H1 (cell line): ENCODE measurements at regions not wholly inside any gene's neighbourhood (a gene's known extent, or its start where the extent isn't known, plus 50 kb on each side); places are given as distances from the start of the nearest gene placed in this dataset.

Source experiments
- CTCF ChIA-PET: fragments of 300-600 bp; sonication (Branson Sonifier 250); formaldehyde crosslinking; loops from one replicate; lab custom pipeline; 2021; ENCODE audit not compliant: partially characterized antibody; lab: Charles Lee
- POLR2A ChIA-PET: fragments of 300-600 bp; sonication (Branson Sonifier 250); formaldehyde crosslinking; loops from one replicate; lab custom pipeline; 2021; ENCODE audit warnings: inconsistent platforms; ENCODE audit not compliant: partially characterized antibody; lab: Charles Lee
- DNase-seq, 2 experiments: peaks; one replicate each; pipeline versions ENCODE4 v3.0.0 to v3.0.0-alpha.2; 2010 to 2022; ENCODE audit warnings: low spot score in 2 of 2, low read depth in 1 of 2, mixed read lengths in 1 of 2
- FAIRE-seq: peaks from 2 replicates; lab custom pipeline; 2011; peaks lifted over from hg19 to GRCh38; lab: Jason Lieb, UNC
- H2AFZ ChIP-seq: 2 replicates; pipeline ENCODE4 v1.8.1; 2012; ENCODE audit warnings: low read length, inconsistent platforms
- H2AK5ac ChIP-seq: 2 replicates; pipeline ENCODE4 v1.6.1; 2013; ENCODE audit warnings: low read depth, low read length
- H2BK120ac ChIP-seq: replicated peaks from 2 replicates; pipeline ENCODE3; 2013; ENCODE audit warnings: low read depth, low read length, inconsistent platforms
- H2BK12ac ChIP-seq: 2 replicates; pipeline ENCODE4 v1.6.1; 2013; ENCODE audit warnings: low read depth, low read length
- H2BK15ac ChIP-seq: 2 replicates; pipeline ENCODE4 v1.6.1; 2013; ENCODE audit warnings: low read length
- H2BK20ac ChIP-seq: 2 replicates; pipeline ENCODE4 v1.6.1; 2013; ENCODE audit warnings: low read length
- H2BK5ac ChIP-seq: 2 replicates; pipeline ENCODE4 v1.6.1; 2013; ENCODE audit warnings: low read depth, low read length
- H3K14ac ChIP-seq: 2 replicates; pipeline ENCODE4 v1.6.1; 2013; ENCODE audit warnings: inconsistent platforms; ENCODE audit not compliant: insufficient read length
- H3K18ac ChIP-seq: 2 replicates; pipeline ENCODE4 v1.6.1; 2013; ENCODE audit warnings: low read length; ENCODE audit errors: extremely low read depth
- H3K23ac ChIP-seq: 2 replicates; pipeline ENCODE4 v1.6.1; 2013; ENCODE audit warnings: inconsistent platforms; ENCODE audit not compliant: insufficient read length
- H3K23me2 ChIP-seq: 2 replicates; pipeline ENCODE4 v1.6.1; 2013; ENCODE audit warnings: low read depth, low read length
- H3K27ac ChIP-seq: 2 replicates; pipeline ENCODE4 v1.6.1; 2011; ENCODE audit warnings: low read depth, low read length, inconsistent platforms
- H3K27me3 ChIP-seq, 4 experiments: replicated peaks in 1 of 4; 1 replicate in 1 of 4; 2 replicates in 3 of 4; pipeline versions ENCODE4 v1.6.1 to v1.8.1; 2011 to 2013; ENCODE audit warnings: low read length in 3 of 4, mild to moderate bottlenecking in 3 of 4, inconsistent platforms in 2 of 4, mixed read lengths in 2 of 4, moderate library complexity in 1 of 4; ENCODE audit not compliant: control insufficient read depth in 3 of 4, insufficient read depth in 3 of 4; ENCODE audit errors: extremely low read depth in 1 of 4
- H3K36me3 ChIP-seq, 4 experiments: 2 replicates each; pipeline versions ENCODE4 v1.6.1 to v1.8.1; 2011 to 2013; ENCODE audit warnings: mild to moderate bottlenecking in 4 of 4, low read length in 3 of 4, moderate library complexity in 2 of 4, control low read depth in 1 of 4, inconsistent platforms in 1 of 4; ENCODE audit not compliant: insufficient read depth in 4 of 4, control insufficient read depth in 2 of 4
- H3K4ac ChIP-seq: replicated peaks from 2 replicates; pipeline ENCODE3; 2013; ENCODE audit warnings: low read length, low read depth, mixed read lengths, inconsistent platforms; ENCODE audit not compliant: insufficient read length
- H3K4me1 ChIP-seq, 4 experiments: replicated peaks in 1 of 4; 1 replicate in 1 of 4; 2 replicates in 3 of 4; pipeline versions ENCODE4 v1.6.1 to v1.8.1; 2011 to 2013; ENCODE audit warnings: low read length in 3 of 4, inconsistent platforms in 2 of 4, mixed read lengths in 1 of 4; ENCODE audit not compliant: insufficient read depth in 4 of 4, control insufficient read depth in 3 of 4
- H3K4me2 ChIP-seq, 2 experiments: 2 replicates each; pipeline versions ENCODE4 v1.6.1 to v1.8.1; 2011 to 2013; ENCODE audit warnings: low read depth in 2 of 2, low read length in 2 of 2, control low read depth in 1 of 2, inconsistent platforms in 1 of 2, mild to moderate bottlenecking in 1 of 2; ENCODE audit not compliant: insufficient read depth in 1 of 2
- H3K4me3 ChIP-seq, 4 experiments: fragments of 200-600, 300-600 bp in 1 of 4; sonication (generic), shearing (Covaris generic), sonication (Bioruptor Twin) in 1 of 4; 2 replicates each; pipeline versions ENCODE4 v1.5.1 to v1.8.1; 2011 to 2016; ENCODE audit warnings: low read length in 4 of 4, low read depth in 3 of 4, control low read depth in 2 of 4, inconsistent platforms in 2 of 4, mild to moderate bottlenecking in 2 of 4, mixed read lengths in 1 of 4, moderate library complexity in 1 of 4; ENCODE audit not compliant: insufficient read depth in 2 of 4; ENCODE audit errors: extremely low read depth in 1 of 4
- H3K56ac ChIP-seq: replicated peaks from 2 replicates; pipeline ENCODE3; 2013; ENCODE audit warnings: low read depth, mild to moderate bottlenecking, mixed read lengths, low read length, inconsistent platforms; ENCODE audit not compliant: insufficient read length
- H3K79me1 ChIP-seq: 2 replicates; pipeline ENCODE4 v1.6.1; 2013; ENCODE audit warnings: low read depth, low read length, control low read depth
- H3K79me2 ChIP-seq, 2 experiments: 2 replicates each; pipeline versions ENCODE4 v1.6.1 to v1.8.1; 2012 to 2013; ENCODE audit warnings: low read length in 2 of 2, mild to moderate bottlenecking in 2 of 2, inconsistent platforms in 1 of 2; ENCODE audit not compliant: insufficient read depth in 2 of 2, control insufficient read depth in 1 of 2
- H3K9ac ChIP-seq, 4 experiments: replicated peaks in 1 of 4; 1 replicate in 1 of 4; 2 replicates in 3 of 4; pipeline versions ENCODE4 v1.6.1 to v1.8.1; 2011 to 2013; ENCODE audit warnings: low read depth in 3 of 4, low read length in 3 of 4, control low read depth in 2 of 4, mild to moderate bottlenecking in 2 of 4, moderate library complexity in 2 of 4, inconsistent platforms in 1 of 4; ENCODE audit errors: extremely low read depth in 1 of 4
- H3K9me3 ChIP-seq, 2 experiments: 2 replicates each; pipeline versions ENCODE4 v1.6.1 to v1.8.1; 2012 to 2013; ENCODE audit warnings: mild to moderate bottlenecking in 2 of 2, moderate library complexity in 2 of 2, control low read depth in 1 of 2, inconsistent platforms in 1 of 2, low read depth in 1 of 2, low read length in 1 of 2, mixed read lengths in 1 of 2; ENCODE audit not compliant: insufficient read depth in 2 of 2
- H4K20me1 ChIP-seq, 2 experiments: replicated peaks in 1 of 2; 2 replicates each; pipeline versions ENCODE3 to v1.8.1; 2011 to 2013; ENCODE audit warnings: inconsistent platforms in 2 of 2, low read length in 2 of 2, mild to moderate bottlenecking in 1 of 2; ENCODE audit not compliant: insufficient read depth in 2 of 2, control insufficient read depth in 1 of 2
- H4K5ac ChIP-seq: 2 replicates; pipeline ENCODE4 v1.6.1; 2013; ENCODE audit warnings: low read length, low read depth, mixed read lengths, inconsistent platforms; ENCODE audit not compliant: insufficient read length
- H4K8ac ChIP-seq: 2 replicates; pipeline ENCODE4 v1.8.0; 2013; ENCODE audit warnings: mild to moderate bottlenecking, moderate library complexity, low read length, inconsistent platforms; ENCODE audit not compliant: insufficient read depth; ENCODE audit errors: extremely low read depth
- H4K91ac ChIP-seq: replicated peaks from 2 replicates; pipeline ENCODE3; 2013; ENCODE audit warnings: low read length, mixed read lengths, inconsistent platforms; ENCODE audit not compliant: insufficient read length
- CREB1 ChIP-seq: IDR thresholded peaks from 2 replicates; pipeline ENCODE4 v1.6.1; 2012; ENCODE audit warnings: inconsistent platforms
- CTBP2 ChIP-seq: IDR thresholded peaks from 2 replicates; pipeline ENCODE4 v1.7.0; 2011; ENCODE audit warnings: borderline replicate concordance, mild to moderate bottlenecking, moderate library complexity, mixed read lengths, low read length; ENCODE audit not compliant: insufficient read depth, insufficient read length
- EZH2 ChIP-seq: fragments of 200-600 bp; sonication (generic); IDR thresholded peaks from 2 replicates; pipeline ENCODE4 v1.7.1; 2012; ENCODE audit warnings: low read depth, mild to moderate bottlenecking, moderate library complexity, low read length, inconsistent platforms; ENCODE audit not compliant: severe bottlenecking
- HDAC2 ChIP-seq, 2 experiments: fragments of 300-600 bp in 1 of 2; sonication (generic) in 1 of 2; IDR thresholded peaks; 2 replicates each; pipeline ENCODE4 v1.6.1; 2011 to 2012; ENCODE audit warnings: low read depth in 2 of 2, low read length in 2 of 2, mild to moderate bottlenecking in 2 of 2, moderate library complexity in 2 of 2, borderline replicate concordance in 1 of 2, inconsistent platforms in 1 of 2
- KDM4A ChIP-seq: IDR thresholded peaks from one replicate; pipeline ENCODE4 v1.7.1; 2012; ENCODE audit warnings: low read depth, mild to moderate bottlenecking, moderate library complexity, low read length, inconsistent platforms; ENCODE audit not compliant: severe bottlenecking
- RBBP5 ChIP-seq: IDR thresholded peaks from 2 replicates; pipeline ENCODE4 v1.7.1; 2012; ENCODE audit warnings: low read depth, mild to moderate bottlenecking, inconsistent platforms, low read length, moderate library complexity, borderline replicate concordance
- RNF2 ChIP-seq: fragments of 200-900, 300-1000 bp; sonication (generic); IDR thresholded peaks from 2 replicates; pipeline ENCODE4 v1.7.1; 2016; ENCODE audit warnings: borderline replicate concordance, low read depth, mild to moderate bottlenecking, antibody characterized with exemption, low read length; ENCODE audit not compliant: poor library complexity, severe bottlenecking; ENCODE audit errors: missing control alignments
- SIN3A ChIP-seq, 2 experiments: IDR thresholded peaks in 1 of 2; conservative IDR thresholded peaks in 1 of 2; 2 replicates each; pipeline ENCODE4 v1.6.1; 2011 to 2012; ENCODE audit warnings: low read length in 2 of 2, improper control_type of control experiment in 1 of 2, low read depth in 1 of 2, mild to moderate bottlenecking in 1 of 2
- WGBS, 2 experiments: shearing (Covaris generic) in 1 of 2; methylation state at CpG; one replicate each; pipeline versions ENCODE4 v1.1.6 to v1.1.7; 2013 to 2015; ENCODE audit warnings: low lambda C conversion rate in 2 of 2, mixed read lengths in 2 of 2, inconsistent platforms in 1 of 2, low coverage in 1 of 2, missing lambda C conversion rate in 1 of 2; ENCODE audit not compliant: insufficient replicate concordance in 2 of 2, insufficient coverage in 1 of 2, insufficient read length in 1 of 2; ENCODE audit errors: extremely low coverage in 1 of 2, missing lambda C conversion rate in 1 of 2; 5-methylcytosine and 5-hydroxymethylcytosine counted together

DNA sequence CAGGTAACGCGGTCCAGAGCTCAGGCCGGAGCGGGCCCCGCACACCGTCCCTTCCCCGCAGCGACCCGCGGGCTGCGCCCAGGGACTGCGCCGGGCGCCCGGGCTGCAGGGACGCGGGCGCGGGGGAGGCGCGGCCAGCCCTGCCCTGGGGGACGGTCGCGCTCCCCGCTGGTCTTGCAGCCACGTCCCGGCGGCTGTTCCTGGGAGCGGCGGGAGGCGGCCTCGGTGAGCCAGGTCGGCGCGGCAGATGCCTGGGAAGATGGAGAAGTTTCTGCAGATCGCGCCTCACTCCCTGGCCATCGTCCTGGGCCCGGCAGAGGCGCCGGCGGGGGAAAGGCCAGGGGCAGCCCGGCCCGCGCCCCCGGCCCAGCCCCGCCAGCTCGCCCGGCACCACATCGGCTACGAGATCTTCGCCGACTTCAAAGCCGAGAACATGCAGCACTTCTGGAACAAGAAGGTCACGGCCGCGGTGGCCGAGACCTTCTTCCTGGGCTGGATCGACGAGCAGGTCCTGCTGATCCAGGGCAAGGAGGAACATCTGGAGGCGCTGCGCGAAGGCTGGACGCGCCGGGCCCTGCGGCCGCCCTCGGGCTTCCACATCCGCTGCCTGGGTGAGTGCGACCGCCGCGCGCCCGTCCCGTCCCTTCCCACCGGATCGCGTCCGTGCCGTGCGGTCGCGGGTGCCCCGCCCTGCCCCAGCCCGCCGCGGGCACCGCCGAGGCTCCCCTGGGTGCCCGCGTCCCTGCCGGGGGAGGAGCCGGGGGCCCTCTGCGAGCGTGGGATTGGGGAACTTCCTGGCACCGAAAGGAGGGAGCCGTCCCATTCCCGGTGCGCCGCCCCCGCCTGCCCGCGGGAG is 107.4 kb upstream of the STOX2 start:
- Histone ChIP-seq H4K8ac (no peak overlapping the region; the same call in 1 of the 2 replicates), H3K18ac (peak overlapping the region; percentile 71; the same call in 1 of the 2 replicates), H3K79me2 (no peaks in the 10 kb centered on the region), H3K27me3 (peaks cover 6 to 53% (median 44%) of the 10 kb centered on the region in 4 experiments), H2BK12ac (no peak overlapping the region; the same call in 1 of the 2 replicates), H3K4ac (no peak overlapping the region), H2AFZ (peak overlapping the region; percentile 28; the same call in 1 of the 2 replicates), H4K20me1 (peaks cover 0 to 1% of the 10 kb centered on the region in 2 experiments), H3K14ac (no peak overlapping the region), H4K5ac (no peak overlapping the region), H3K4me2 (peak overlapping the region; percentile 74 to 88), H3K4me1 (peaks cover 3 to 9% (median 4%) of the 10 kb centered on the region in 4 experiments; a peak in 5 of 7 replicates), H3K79me1 (no peaks in the 10 kb centered on the region), H3K23ac (no peak overlapping the region), H3K9me3 (peaks cover 11 to 13% of the 10 kb centered on the region in 2 experiments; a peak in 3 of 4 replicates), H4K91ac (no peak overlapping the region), H3K27ac (no peak overlapping the region), H2BK120ac (no peak overlapping the region), H3K56ac (no peak overlapping the region), H3K9ac (no peak overlapping the region), H3K4me3 (peak overlapping the region; percentile 47 to 71 (median 56)), H3K36me3 (peaks cover 0 to 3% (median 0%) of the 10 kb centered on the region in 4 experiments; a peak in 1 of 8 replicates), H2BK15ac (no peak overlapping the region), H3K23me2 (peaks cover 11% of the 10 kb centered on the region; the same call in 1 of the 2 replicates), H2BK5ac (no peak overlapping the region), H2AK5ac (no peak overlapping the region), H2BK20ac (no peak overlapping the region)
- no peak for FAIRE-seq
- peak in 1 of 2 experiments; percentile 74 for DNase-seq
- ChIA-PET POLR2A (no interaction called here), CTCF (no interaction called here)
- 0% methylated on average over 41 of the region's 105 CpGs; no CpG with 5 or more reads in 1 of the 2 experiments for WGBS, 2 experiments
- TF ChIP-seq CREB1 (0 out of 2 replicates have a peak, but pooled peaks have one; percentile 7), HDAC2 (IDR thresholded peaks at IDR 0.05; ENCODE audit: borderline replicate concordance in 1 of 2, low read depth in 2 of 2, low read length in 2 of 2) (0 out of 4 replicates have a peak, but pooled peaks of 1 of the 2 experiments have one; percentile 28), KDM4A (peak; percentile 99), EZH2 (peak; percentile 68), RBBP5 (0 out of 2 replicates have a peak, but pooled peaks have one; percentile 65), CTBP2 (no peak), RNF2 (peak; percentile 24), SIN3A (conservative IDR thresholded peaks at IDR 0.05 in 1 of 2, IDR thresholded peaks at IDR 0.05 in 1 of 2; ENCODE audit: low read depth in 1 of 2, low read length in 2 of 2) (0 out of 4 replicates have a peak, but pooled peaks of 1 of the 2 experiments have one; percentile 43)
